ENCODE measurements at regions not wholly inside any gene's neighbourhood (a gene's known extent, or its start where the extent isn't known, plus 50 kb on each side); places are given as distances from the start of the nearest gene placed in this dataset.

DNA sequence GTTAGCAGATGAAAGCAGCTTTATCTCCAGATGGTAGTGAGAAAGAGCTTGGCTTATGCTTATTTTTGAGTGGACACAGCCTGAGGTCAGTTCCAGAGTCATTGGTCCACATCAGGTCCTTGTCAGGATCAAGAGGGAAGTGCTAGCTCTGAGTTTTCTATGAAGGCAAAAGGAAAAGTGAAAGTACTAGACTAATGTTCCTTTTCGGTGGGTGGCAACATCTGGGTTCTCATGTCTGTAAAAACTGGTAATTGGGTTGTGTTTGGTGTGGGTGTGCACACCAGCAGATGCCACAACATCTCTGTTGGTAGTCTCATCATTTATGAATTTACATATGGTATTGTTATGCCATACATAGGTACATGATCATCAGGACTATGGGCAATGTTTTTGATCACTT is 210.5 kb downstream of the PWWP3B start:
- Histone ChIP-seq H3K9me1 (replicated peaks; ENCODE audit: control insufficient read depth, extremely low read depth, insufficient read depth, low read length) (no peaks in the 10 kb centered on the region), H3K27me3 (ENCODE audit: control insufficient read depth in 2 of 2, insufficient read depth in 2 of 2, low read length in 2 of 2) (no peaks in the 10 kb centered on the region), H3K9ac (replicated peaks; ENCODE audit: extremely low read depth, insufficient read depth, low read length) (no peak overlapping the region), H4K20me1 (replicated peaks; ENCODE audit: control insufficient read depth, extremely low read depth, insufficient read depth, low read length) (no peaks in the 10 kb centered on the region), H3K4me3 (replicated peaks in 1 of 3; ENCODE audit: insufficient read depth in 1 of 3, low read depth in 1 of 3, low read length in 3 of 3) (no peak overlapping the region), H3K4me1 (ENCODE audit: control insufficient read depth, extremely low read depth, insufficient read depth, low read length) (no peaks in the 10 kb centered on the region), H3K36me3 (ENCODE audit: control insufficient read depth in 2 of 2, extremely low read depth in 1 of 2, insufficient read depth in 2 of 2, low read length in 2 of 2) (no peaks in the 10 kb centered on the region), H3K79me2 (ENCODE audit: control insufficient read depth, insufficient read depth, low read length) (no peaks in the 10 kb centered on the region), H3K27ac (ENCODE audit: insufficient read depth, low read depth, low read length) (no peak overlapping the region), H3K4me2 (ENCODE audit: insufficient read depth, low read length) (no peak overlapping the region), H3K9me3 (replicated peaks; ENCODE audit: control insufficient read depth, insufficient read depth, low read length) (no peaks in the 10 kb centered on the region), H2AFZ (ENCODE audit: low read depth, low read length) (no peak overlapping the region)
- no peak for DNase-seq (ENCODE audit: low read depth, low spot score)
- ChIA-PET CTCF (no interaction called here), POLR2A (no interaction called here)
- TF ChIP-seq MYC (IDR thresholded peaks at IDR 0.05; ENCODE audit: low read depth, low read length) (no peak), FOS (IDR thresholded peaks at IDR 0.05; ENCODE audit: borderline replicate concordance, insufficient read depth, low read length) (no peak), JUN (IDR thresholded peaks at IDR 0.05; ENCODE audit: borderline replicate concordance, insufficient read depth, insufficient read length, low read depth) (no peak), POLR2AphosphoS5 (IDR thresholded peaks at IDR 0.05; ENCODE audit: insufficient read depth, low read depth, low read length) (no peak), EZH2 (IDR thresholded peaks at IDR 0.05; ENCODE audit: borderline replicate concordance, low read depth, low read length, severe bottlenecking) (no peak), POLR2A (IDR thresholded peaks at IDR 0.05; ENCODE audit: low read depth, low read length) (no peak), GATA2 (IDR thresholded peaks at IDR 0.05; ENCODE audit: insufficient read depth, insufficient read length, low read depth, low read length) (no peak)
- TF ChIP-seq, protein P1, sequence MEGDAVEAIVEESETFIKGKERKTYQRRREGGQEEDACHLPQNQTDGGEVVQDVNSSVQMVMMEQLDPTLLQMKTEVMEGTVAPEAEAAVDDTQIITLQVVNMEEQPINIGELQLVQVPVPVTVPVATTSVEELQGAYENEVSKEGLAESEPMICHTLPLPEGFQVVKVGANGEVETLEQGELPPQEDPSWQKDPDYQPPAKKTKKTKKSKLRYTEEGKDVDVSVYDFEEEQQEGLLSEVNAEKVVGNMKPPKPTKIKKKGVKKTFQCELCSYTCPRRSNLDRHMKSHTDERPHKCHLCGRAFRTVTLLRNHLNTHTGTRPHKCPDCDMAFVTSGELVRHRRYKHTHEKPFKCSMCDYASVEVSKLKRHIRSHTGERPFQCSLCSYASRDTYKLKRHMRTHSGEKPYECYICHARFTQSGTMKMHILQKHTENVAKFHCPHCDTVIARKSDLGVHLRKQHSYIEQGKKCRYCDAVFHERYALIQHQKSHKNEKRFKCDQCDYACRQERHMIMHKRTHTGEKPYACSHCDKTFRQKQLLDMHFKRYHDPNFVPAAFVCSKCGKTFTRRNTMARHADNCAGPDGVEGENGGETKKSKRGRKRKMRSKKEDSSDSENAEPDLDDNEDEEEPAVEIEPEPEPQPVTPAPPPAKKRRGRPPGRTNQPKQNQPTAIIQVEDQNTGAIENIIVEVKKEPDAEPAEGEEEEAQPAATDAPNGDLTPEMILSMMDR (IDR thresholded peaks at IDR 0.05; ENCODE audit: extremely low read depth in 1 of 2, insufficient read depth in 1 of 2, low read depth in 1 of 2, low read length in 2 of 2), result no peak
- TF ChIP-seq, protein P2, sequence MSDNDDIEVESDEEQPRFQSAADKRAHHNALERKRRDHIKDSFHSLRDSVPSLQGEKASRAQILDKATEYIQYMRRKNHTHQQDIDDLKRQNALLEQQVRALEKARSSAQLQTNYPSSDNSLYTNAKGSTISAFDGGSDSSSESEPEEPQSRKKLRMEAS (IDR thresholded peaks at IDR 0.05; ENCODE audit: insufficient read depth, insufficient read length), result no peak
- dilution Hi-C loops (cut with MboI; ENCODE audit: extremely low pct_ligation_motif_present, low sequenced_read_pairs) (no loop called here), intact Hi-C loops (cut with micrococcal nuclease) (no loop called here)
- no TSS peak for BruUV-seq (replicated peaks)
- no peak for FAIRE-seq
